Upper lobe of right lung (tissue), 1 donor: ENCODE measurements at regions not wholly inside any gene's neighbourhood (a gene's known extent, or its start where the extent isn't known, plus 50 kb on each side); places are given as distances from the start of the nearest gene placed in this dataset.

Experiments
- ATAC-seq: fragments of 200-7000 bp; cut with Tn5 transposase; one replicate; pipeline ENCODE4 v1.9.1; 2020; ENCODE audit warnings: mild to moderate bottlenecking, moderate library complexity
- DNase-seq: peaks from one replicate; pipeline ENCODE4 v3.0.0-alpha.2; 2020
- H3K27ac ChIP-seq: fragments of 200-600 bp; one replicate; pipeline ENCODE4 v1.8.0; 2022
- H3K27me3 ChIP-seq: fragments of 200-600 bp; one replicate; pipeline ENCODE4 v1.8.0; 2022; ENCODE audit warnings: mild to moderate bottlenecking
- H3K36me3 ChIP-seq: fragments of 200-600 bp; one replicate; pipeline ENCODE4 v1.8.0; 2022
- H3K4me1 ChIP-seq: fragments of 200-600 bp; one replicate; pipeline ENCODE4 v1.8.0; 2022
- H3K4me3 ChIP-seq: fragments of 200-600 bp; one replicate; pipeline ENCODE4 v1.8.0; 2022; ENCODE audit warnings: mild to moderate bottlenecking
- H3K9me3 ChIP-seq: fragments of 200-600 bp; one replicate; pipeline ENCODE4 v1.8.0; 2022
- CTCF ChIP-seq: fragments of 200-600 bp; IDR thresholded peaks from one replicate; pipeline ENCODE4 v1.8.0; 2022; ENCODE audit warnings: antibody characterized with exemption
- intact Hi-C: fragments of 100-400 bp; cut with DNase I; formaldehyde crosslinking; loops from one replicate; pipeline ENCODE4 v1.11.0; 2022
- donor health status: DM: no; HTN: yes; CAD: no; lungs with severe emphysema.

- Histone ChIP-seq H3K27me3 (no peaks in the 10 kb centered on the region), H3K27ac (no peak overlapping the region), H3K4me3 (no peak overlapping the region), H3K4me1 (no peaks in the 10 kb centered on the region), H3K36me3 (no peaks in the 10 kb centered on the region), H3K9me3 (no peaks in the 10 kb centered on the region)
- ATAC-seq (no peak), DNase-seq (no peak)
- intact Hi-C loops = no loop called here
- TF ChIP-seq CTCF = no peak
Observed at GRCh38 chr2:59572227-59572626, 981.2 kb downstream of the BCL11A start.

- H3K9me3 ChIP-seq = no peaks in the 10 kb centered on the region
- ATAC-seq (no peak), DNase-seq (no peak)
- TF ChIP-seq CTCF = no peak
- intact Hi-C loops = no loop called here
- no peak overlapping the region for H3K4me3 ChIP-seq
- H3K27me3 ChIP-seq = no peaks in the 10 kb centered on the region
- H3K27ac ChIP-seq = no peak overlapping the region
- no peaks in the 10 kb centered on the region for H3K4me1 ChIP-seq
- no peaks in the 10 kb centered on the region for H3K36me3 ChIP-seq
Observed at GRCh38 chr2:59570818-59571217, 982.6 kb downstream of the BCL11A start.

GRCh38 chr2:59569124-59569523 lies 984.3 kb downstream of the BCL11A start:
- no peaks in the 10 kb centered on the region for H3K4me1 ChIP-seq
- intact Hi-C loops = no loop called here
- DNase-seq = no peak
- no peaks in the 10 kb centered on the region for H3K27me3 ChIP-seq
- H3K4me3 ChIP-seq = no peak overlapping the region
- H3K9me3 ChIP-seq = no peaks in the 10 kb centered on the region
- H3K36me3 ChIP-seq = no peaks in the 10 kb centered on the region
- no peak overlapping the region for H3K27ac ChIP-seq
- TF ChIP-seq CTCF = no peak
- no peak for ATAC-seq

DNA sequence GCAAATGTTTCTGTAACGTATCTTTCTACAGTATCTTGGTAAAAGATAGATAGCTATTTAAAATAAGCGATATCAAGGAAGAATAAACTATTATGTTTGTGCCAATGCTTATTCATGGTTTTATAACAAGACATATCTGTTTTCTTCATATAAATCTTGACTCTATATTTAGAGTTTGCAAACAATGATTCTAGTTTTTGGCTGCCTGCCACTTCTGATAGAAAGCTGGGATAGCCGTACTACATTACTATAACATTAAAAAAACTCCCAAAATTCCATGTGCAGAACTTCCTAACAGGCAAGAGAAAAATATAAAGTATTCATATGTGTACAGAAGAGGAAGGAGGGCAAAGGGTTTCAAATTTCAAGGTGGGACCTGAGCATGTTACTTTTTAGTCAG lies 985.0 kb downstream of the BCL11A start:
- Histone ChIP-seq H3K27me3 (no peaks in the 10 kb centered on the region), H3K4me1 (no peaks in the 10 kb centered on the region), H3K4me3 (no peak overlapping the region), H3K27ac (no peak overlapping the region), H3K9me3 (no peaks in the 10 kb centered on the region), H3K36me3 (no peaks in the 10 kb centered on the region)
- ATAC-seq (no peak), DNase-seq (no peak)
- intact Hi-C loops = no loop called here
- no peak for TF ChIP-seq CTCF

DNA sequence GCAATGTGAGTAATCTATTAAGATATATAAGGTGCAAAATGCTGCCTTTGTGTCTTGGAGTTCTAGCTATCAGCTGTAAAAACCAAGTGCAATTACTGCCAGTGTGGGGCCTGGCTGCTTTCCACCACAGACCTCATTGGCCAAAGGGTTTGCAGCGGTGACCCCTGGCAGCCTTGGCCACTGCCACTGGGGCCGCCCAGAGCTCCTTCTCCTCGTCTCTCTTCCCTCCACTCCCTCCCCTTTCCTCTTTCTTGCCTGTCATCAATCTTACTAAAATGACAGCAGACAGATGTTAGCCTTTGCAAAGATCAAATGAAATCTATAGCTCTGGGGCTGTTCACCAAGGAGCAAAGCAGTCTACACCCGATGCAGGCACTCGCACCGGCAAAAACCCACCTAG lies 986.3 kb downstream of the BCL11A start:
- ATAC-seq (no peak), DNase-seq (no peak)
- H3K4me1 ChIP-seq = no peaks in the 10 kb centered on the region
- intact Hi-C loops = no loop called here
- no peaks in the 10 kb centered on the region for H3K36me3 ChIP-seq
- H3K27me3 ChIP-seq = no peaks in the 10 kb centered on the region
- H3K4me3 ChIP-seq = no peak overlapping the region
- H3K9me3 ChIP-seq = no peaks in the 10 kb centered on the region
- H3K27ac ChIP-seq = no peak overlapping the region
- TF ChIP-seq CTCF = no peak

DNA sequence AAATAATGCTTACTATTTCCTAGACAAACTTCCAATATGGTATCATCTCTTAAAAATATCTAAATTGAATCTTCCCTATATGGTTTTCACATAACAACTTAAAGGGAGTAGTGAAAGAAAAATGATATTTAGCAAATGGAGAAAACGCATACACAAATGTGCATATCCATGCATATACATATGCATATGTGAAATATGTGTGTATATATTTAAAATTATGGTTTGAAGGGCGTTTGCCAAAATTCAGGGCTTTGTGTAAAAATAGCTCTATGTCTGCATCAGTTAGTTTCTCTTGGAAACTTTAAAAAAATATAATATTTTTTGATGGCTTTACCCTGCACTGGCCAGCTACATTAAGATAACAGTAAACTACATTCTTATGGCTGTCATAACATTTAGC lies 986.7 kb downstream of the BCL11A start:
- H3K4me3 ChIP-seq = no peak overlapping the region
- no peak for TF ChIP-seq CTCF
- H3K36me3 ChIP-seq = no peaks in the 10 kb centered on the region
- no peaks in the 10 kb centered on the region for H3K27me3 ChIP-seq
- no peak overlapping the region for H3K27ac ChIP-seq
- H3K4me1 ChIP-seq = no peaks in the 10 kb centered on the region
- ATAC-seq (no peak), DNase-seq (no peak)
- H3K9me3 ChIP-seq = no peaks in the 10 kb centered on the region
- intact Hi-C loops = no loop called here
